M059J (cell line): ENCODE measurements at regions not wholly inside any gene's neighbourhood (a gene's known extent, or its start where the extent isn't known, plus 50 kb on each side); places are given as distances from the start of the nearest gene placed in this dataset.
"Not testable (repeated sequence)": the region's sequence is repeated elsewhere in the genome, so short reads cannot be mapped to it uniquely, and the experiment has no call there.

ENCODE experiments used
- DNase-seq: peaks from one replicate; pipeline ENCODE4 v3.0.0-alpha.2; 2012; ENCODE audit warnings: low read depth

DNA sequence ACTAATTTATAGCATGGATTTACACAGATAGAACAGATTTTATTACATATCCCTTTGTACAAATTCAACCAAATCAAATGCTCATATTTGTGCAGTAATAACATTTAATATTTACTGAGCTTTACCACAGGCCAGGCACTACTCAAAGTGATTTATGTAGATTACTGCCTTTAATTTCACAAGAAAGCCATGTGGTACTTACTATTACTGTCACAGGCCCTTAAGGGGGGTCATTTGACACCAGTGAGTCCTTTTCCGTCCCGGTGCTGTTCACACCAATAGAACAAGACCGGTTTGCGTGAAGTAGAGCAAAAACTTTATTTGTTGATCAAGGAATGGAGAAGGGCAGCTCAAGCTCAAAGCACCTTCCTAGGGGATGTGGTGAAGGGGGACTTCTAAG is 308.5 kb upstream of the KCNN2 start:
- no peak for DNase-seq

DNA sequence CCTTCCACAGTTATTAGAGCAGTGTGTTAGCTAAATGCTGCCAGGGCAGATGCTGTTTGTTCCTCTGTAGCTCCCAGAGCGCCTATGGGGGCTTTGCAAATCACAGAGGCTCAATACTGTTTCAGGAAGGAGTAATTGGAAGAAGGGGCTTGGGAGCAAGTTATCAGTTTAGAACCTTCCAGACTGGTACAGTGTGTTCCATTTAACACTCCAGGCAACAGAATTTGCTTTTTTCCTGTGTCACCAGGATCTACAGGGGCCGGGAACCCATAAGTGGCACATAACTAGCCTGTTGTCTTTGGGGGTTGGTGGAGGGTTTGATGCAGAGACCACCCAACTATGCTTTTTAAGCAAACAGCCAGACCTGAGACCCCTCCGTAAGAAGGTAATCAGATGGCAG is 307.3 kb upstream of the KCNN2 start:
- DNase-seq = no peak

DNA sequence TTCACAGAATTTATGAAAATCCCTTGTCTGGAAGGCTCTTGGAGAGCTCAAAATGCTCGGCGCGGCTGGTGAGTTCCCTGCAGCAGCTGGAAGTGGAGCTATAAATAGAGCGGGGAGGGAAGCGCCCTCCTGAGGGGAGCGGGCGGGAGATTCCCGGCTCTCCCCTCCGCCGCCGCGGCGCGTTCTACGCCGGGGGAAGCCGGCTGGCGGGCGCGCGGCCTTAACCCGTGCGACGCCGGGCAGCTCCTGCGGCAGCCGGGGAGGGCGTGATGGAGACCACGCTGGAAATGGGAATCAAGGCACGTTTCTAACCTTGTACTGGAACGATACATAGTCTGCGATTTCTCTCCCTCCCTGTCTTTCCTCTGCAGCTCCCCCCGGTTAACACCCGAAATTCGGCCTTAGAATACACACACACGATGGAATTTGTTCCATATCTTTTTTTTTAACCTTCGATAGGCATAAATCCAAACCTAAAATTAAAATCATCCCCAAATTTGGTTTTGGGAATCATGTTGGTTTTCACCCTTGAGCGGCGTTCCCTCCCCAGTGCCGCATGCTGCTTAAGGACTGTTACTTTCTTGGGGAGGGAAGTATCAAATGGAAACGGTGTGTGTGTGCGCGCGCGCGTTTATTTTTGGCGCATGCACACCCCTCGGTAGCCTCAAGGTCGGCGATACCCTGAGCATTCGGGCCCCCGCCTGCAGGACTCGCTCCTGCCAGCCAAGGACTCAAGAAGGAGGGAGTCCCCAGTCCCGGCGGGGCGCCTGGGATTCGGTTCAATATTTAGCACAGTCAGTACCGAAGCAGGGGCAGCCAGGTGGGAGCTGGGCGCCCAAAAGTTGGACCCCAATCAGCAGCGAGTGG is 306.3 kb upstream of the KCNN2 start:
- peak; percentile 3 for DNase-seq

DNA sequence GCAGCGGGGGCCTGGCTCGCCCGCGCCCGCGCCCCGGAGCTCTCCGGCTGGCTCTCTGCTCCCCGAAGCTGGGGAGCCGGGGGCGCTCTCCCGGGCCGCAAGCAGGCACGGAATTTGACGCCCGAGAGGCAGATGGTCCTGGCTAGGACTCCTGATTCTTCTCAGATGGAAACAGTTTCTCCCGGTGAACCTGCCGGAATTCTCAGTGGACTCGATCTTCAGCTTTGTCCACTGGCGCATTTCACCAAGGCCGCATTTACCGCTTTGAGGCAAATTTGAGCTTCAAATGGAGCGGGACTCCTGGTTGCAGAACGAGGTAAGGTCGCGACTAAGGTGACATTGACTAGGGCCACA is 305.7 kb upstream of the KCNN2 start:
- DNase-seq = no peak

DNA sequence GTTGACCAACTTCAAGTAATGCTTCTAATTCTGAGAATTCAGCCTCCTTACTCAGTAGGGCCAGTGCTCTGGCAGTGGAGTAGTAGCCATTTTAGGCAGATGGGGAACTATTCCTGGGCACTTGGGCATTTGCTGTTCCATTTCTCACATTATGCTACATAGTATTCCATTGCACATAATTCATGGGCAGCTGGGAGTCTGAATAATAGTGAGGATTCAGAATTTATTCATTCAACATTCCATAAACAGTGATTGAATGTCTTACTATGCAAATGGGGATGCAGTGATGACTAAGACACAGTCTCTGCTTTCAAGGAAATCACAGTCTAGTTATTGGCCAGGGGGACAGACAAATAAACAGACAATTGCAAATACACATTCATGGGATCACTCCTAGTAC is 301.0 kb upstream of the KCNN2 start:
- no peak for DNase-seq

DNA sequence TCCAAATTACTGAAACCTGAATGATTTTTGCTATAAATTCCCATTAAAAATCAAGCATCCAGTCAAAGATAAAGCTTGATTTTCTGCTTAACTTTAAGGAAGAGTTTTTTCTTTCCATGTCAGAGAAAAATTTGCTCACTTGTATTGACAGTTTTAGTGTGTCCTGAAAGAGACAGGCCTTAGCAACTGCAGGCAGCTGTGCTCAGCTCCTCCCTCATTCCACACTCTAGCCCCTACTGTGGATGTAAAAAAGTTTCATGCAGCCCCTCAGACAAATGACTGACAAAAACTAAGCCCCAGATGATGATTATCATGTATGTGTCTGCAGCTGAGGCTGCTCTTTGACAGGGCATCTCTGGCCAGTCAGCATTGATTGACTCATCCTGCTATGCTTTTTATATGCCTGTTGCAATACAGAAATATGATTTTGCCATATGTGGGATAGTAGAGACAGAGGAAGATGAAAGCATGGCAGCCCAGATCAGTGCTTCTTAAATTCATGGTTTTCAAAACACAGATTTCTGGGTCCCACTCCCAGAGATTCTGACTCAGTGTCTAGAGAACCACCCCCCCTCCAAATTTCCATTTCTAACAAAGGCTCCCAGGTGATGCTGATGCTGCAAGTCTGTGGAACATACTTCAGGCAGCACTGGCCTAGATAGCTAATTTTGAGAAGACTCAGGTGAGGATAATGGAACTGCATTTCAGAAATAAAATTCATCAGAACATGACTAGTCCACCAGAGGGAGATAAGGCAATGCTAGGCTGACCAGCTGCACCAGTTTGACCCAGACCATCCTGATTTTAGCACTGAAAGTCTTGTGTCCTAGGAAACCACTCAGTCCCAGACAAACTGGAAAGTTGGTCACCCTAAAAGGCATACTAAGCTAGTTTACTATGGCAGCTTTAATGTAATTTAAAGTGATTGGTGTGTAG is 298.7 kb upstream of the KCNN2 start:
- DNase-seq = no peak

DNA sequence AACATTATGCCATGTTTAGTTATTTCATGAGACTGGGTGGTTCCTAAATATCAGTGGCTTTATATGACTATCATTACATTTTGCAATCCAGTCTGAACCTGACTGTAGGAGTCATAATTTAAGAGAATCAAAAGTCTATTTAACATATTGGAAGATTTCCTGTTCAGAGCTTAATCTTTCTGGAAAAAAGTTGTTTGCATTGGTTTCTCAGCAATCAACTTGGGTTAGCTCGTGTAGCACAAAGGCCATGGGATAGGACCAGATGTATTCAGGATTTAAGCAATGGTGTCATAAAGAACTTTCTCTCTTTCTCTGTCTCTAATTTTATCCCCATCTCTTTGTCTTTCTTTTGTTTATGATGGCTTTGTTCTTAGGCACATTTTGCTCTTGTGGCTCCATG is 296.0 kb upstream of the KCNN2 start:
- no peak for DNase-seq

DNA sequence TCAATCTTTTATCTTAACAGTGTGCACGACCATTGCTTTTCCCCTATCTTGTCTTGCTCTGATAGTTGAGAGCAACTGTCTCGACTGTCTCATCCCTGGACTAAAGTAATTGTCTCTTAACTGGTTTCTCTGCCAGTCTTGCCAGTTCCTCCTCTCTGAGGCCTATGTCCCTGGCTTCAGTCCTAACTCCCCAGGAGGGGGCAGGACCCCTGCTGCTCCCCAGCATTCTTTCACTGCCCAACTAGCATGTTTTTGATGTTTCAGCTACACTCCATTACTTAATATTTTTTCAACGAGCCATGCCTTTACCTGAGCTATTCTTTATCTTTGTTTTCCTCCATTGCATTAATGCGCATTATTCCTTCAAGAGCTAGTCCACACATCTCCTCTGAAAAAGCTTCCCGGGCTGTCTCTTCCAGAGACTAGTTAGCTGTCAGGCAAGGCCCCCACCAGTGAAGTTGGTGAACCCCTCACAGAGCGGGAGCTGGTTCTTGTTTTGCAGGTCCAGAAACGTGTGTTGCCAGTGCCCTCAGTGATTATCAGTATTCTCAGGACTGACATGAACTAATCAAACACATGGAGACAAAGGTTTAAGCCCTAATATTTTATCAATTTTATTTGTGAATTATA is 291.7 kb upstream of the KCNN2 start:
- no peak for DNase-seq

DNA sequence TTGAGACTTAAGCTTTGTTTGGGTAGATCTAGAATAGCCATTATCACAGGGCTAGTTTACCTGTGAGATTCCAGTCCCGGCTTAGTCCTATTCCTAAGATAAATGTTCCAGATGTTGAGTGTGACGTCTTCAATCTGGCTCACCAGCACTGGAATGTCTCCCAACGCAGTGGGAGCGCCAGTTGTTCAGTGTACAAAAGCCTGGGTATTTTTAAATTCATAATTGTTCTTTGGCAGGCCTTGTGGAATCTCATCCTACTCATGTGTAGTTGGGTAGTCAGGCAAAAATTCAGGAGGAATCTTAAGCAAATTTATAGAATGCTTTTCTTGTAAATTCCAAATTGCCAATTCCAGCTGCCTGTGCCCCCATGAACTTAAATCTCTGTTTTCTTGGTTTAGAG is 272.6 kb upstream of the KCNN2 start:
- no peak for DNase-seq

DNA sequence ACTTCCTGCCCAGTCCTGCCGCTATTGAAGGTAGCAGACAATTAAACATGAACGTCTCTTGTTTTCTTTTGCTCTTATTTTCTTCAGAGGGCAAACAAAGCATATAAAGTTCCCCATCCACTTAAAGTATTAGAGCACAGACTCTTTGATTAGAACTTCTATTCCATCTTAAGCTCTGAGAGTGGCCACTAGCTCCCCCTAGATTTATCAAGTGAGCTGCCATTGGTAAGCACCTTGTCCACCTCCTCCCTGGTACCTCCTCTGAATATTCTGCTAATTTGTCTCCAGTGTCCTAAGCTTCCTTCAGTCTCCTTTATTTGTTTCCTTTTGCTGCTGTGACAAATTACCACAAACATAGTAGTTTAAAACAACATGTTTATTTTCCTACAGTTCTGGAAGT is 264.3 kb upstream of the KCNN2 start:
- no peak for DNase-seq

DNA sequence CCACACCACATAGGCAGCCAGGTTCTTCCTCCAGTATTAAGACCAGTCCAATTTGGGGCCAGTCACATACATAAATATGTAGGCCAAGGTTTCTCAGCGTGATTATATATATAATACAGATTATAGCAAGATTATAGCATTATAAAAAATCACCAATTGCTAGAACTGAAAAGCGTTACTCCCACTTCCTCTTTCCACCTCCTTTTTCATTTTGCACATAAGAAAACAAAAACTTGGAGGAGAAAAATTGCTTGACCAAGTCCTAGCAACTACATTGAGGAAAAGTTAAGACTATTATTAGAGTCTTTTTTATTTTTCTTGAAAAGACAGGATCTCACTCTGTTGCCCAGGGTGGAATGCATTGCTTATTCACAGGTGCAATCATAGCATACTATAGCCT is 262.7 kb upstream of the KCNN2 start:
- no peak for DNase-seq

DNA sequence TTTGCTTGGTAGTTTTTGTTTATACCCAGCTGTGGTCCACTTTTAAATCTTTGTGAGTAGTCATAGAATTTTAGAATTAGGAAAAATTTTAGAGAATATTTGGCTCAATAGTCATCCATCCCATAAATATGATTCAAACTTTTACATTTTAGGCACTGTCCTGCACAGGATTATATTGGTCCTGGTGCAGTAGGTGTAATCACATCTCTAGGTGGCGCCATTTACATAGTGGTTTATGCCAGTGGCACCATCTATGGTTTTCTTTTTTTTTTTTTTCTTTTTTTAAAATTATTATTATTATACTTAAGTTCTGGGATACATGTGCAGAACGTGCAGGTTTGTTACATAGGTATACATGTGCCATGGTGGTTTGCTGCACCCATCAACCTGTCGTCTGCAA is 260.7 kb upstream of the KCNN2 start:
- DNase-seq = peak; percentile 46

DNA sequence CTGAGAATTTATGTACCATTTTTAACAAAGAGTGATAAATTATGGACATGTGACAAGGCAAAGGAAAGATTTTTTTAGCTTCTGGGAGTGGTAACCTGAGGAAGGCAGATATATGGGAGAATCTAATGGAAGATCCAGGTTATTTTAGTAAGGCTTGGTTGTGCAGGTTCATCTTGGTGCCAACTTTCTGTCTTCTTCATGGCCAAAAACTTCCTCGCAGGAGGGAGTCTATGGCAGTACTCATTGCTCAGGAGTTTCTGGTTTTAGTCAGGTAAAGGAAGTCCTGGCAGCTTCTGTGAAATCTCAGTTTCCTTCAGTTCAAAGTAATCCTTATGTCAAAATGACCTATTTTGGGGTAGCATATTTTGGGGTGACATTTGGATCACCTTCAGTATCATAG is 248.3 kb upstream of the KCNN2 start:
- DNase-seq = no peak

DNA sequence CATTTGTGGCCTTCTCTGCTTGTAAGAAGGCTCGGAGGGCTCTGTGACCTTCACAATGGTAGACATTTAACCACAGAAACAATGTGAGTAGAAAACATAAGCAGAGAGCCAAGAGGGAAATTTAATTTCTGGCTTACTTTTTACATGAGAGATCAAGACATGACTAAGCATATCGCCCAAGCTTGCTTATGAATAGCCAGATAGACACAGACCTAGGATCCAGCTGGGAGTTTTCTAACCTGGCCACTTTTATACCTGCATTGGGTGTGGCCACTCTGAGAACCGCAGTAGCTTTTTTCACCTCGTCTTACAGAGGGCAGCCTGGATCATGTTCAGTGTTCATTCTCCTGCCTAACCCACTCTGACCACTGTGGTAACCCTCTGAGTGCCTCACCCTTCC is 244.9 kb upstream of the KCNN2 start:
- no peak for DNase-seq

DNA sequence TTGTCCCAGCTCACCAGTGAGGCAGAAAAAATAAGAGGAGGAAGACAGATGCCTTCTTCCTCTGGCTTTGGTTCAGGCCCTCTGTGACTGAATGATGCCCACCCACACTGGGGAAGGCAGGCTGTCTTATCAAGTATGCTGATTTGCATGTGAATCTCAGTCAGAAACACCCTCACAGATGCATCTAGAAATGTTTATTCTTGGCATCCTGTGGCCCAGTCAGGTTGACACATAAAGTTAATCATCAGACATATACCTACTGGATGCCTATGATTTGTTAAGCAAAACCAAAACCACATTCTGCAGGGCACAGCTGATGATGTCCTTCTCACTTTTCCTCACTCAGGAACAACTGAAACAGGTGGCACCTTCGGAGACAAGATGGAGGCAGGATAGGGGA is 243.4 kb upstream of the KCNN2 start:
- DNase-seq = no peak

DNA sequence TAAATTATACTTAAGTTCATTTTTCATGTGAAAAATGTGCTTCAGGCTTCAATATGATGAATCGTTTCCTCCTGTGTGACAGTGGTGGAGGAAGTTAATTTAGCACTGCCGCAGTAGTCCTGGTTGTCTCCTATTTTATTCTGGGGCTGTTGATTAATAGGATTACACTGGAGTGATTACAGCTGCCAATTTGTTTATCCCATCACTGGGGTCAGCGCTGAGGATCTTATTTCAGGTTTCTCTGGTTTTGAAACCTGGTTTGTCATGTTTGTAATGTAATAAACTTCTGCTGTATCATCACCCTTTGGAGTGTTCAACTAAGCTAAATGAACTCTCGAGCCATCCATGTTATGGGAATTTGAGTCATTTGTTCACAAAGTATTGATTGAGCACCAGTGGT is 241.7 kb upstream of the KCNN2 start:
- no peak for DNase-seq

DNA sequence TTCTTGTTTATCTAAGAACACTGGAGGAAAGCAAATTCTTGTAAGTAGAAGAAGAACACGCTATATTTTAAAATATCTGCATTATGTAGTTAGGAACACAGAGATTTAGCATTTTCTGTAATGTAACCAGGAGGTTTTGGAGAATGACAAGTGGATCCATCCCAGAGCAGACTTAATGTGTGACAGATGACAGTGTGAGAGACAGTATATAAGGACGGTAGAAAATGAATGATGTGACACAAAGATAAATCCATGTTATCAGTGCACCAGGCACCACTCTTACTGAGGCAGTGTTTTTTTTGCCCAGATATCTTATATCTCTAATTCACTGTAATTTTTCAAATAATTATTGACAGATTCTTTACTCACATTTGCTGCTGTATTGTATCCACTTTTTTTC is 239.0 kb upstream of the KCNN2 start:
- DNase-seq = no peak

DNA sequence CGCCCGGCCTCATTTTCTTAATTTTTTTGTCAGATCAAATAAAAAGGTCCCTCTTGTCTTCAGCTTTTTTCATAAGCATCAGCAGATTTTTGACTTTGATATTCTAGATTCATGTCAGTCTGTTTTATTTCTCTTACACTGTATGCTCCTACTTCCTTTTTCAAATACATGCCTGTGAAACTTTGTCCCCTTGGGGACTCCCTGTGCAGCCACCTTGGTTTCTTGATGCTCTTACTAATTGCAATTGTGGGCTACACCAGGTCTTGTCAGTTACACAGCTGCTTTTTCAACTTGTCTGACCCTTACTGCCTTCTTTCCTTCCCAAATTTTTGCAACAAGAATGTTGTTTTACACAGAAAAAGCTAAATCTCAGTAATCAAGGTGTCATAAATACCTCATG is 238.2 kb upstream of the KCNN2 start:
- DNase-seq = no peak

DNA sequence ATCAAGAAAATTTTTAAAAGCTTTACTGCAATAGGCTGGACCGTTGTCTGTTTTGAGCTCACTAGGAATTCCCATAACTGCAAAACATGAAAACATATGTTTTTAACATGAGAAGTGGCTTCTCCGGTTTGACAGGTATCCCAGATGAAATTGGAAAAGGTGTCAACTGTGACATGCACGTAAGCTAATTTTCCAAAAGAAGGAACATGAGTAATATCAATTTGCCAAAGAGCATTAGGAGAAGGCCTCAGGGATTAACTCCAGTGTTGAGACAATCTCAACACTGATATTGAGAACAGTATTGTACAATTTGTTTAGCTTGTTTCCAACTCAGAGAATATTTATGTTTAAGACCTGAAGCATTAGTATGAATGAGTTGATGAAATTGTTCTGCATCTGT is 215.5 kb upstream of the KCNN2 start:
- no peak for DNase-seq

DNA sequence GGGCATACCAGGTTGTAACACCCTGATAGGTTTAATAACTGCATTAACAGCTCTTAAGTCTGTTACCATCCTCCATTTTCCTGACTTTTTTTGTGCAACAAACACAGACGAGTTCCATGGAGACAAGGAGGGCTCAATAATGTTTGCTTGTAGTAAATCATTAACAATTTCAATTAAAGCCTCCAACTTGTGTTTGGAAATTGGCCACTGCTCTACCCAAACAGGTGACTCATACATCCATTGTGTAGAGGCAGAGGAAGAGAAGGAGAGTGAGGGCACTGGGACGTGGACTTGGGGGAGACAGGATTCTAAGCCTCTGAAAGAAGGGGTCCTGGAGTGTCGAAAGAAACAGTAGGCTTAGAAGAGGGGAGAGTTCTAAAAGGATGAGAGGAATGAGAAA is 213.6 kb upstream of the KCNN2 start:
- DNase-seq = no peak

DNA sequence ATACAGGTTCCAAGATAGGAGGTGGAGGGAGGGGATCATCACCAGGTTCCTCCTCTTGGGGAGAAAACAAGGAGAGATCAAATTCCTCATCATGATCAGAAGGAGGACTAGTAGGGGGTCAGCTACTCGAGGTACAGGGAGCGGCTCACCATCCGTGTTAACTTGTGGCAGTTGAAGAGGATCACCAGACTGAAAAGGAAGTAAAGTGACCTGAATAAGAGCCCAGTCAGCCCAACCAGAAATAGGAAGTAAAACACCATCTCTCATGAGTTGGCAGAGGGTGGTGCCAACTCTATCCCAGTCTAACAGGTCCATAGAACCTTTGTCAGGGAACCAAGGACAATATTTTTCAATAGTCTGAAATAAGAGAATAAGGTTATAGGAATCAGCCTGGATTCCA is 213.1 kb upstream of the KCNN2 start:
- not testable (repeated sequence) for DNase-seq

DNA sequence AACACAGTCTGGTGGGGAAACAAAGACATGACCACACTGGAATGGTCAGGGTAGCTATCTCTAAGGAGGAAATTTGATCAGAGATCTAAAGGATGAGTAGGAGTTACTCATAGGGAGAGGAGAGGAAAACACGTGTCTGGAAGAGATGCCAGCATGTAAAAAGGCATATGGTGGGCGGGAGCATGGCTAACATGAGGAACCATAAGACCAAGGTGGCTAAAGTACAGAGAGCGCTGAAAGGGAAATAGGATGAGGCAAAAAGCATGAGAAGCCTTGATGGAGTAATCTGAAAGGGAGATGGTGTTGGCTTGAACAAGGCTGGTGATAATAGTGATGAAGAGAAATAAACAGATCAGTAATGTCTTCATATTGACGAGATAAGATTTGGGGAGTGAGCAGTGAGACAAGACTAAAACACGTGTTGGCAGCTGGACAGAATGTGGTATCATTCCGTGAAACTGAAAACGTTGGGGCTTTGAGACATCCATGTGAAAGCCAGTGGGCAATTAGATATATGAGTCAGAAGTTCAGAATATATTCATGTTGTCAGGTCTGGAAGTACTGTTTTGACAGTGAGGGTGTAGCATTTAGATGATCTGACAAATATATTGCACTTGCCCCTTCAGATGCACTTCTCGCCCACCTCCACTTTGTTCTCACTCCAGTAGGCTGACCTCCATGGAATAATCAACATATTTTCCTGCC is 209.1 kb upstream of the KCNN2 start:
- peak; percentile 48 for DNase-seq
